ENCODE measurements at regions not wholly inside any gene's neighbourhood (a gene's known extent, or its start where the extent isn't known, plus 50 kb on each side); places are given as distances from the start of the nearest gene placed in this dataset.
A peak's percentile ranks its signal among the peaks of the same experiment; 100 is the strongest.

DNA sequence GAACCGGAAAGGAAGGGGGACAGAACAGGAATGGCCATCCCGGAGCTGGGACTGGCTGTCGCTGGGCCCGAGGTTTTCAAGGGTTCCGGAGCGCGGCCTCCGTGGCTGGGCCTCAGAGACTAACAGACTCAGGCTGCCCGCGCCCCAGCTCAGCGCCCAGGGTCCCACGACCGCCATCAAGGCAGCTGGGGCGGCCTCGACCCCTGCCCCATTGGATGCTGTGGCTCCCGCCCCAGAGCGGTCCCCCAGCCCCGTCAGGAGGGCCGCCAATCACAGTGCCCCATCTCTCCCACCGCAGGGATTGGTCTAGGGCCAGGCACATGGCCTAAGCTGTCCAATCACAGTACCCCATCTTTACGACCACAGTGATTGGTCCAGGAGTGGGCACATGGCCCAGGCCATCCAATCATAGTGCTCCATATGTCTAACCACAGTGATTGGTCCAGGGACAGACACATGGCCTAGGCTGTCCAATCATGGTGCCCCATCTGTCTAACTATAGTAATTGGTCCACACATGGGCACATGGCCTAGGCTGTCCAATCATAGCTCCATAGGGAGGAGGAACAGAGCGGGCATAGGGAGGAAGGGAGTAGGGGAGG lies 105.3 kb upstream of the NKX1-1 start:
- ATAC-seq (ENCODE audit: insufficient read depth, low FRiP score) (no peak), DNase-seq (peak in 2 of 3 donors; percentile 66 to 67)
- Histone ChIP-seq H3K27me3 (ENCODE audit: control insufficient read depth in 3 of 3, insufficient read depth in 3 of 3, low read length in 2 of 3) (peaks cover 7 to 38% (median 22%) of the 10 kb centered on the region in 3 donors), H3K4me1 (ENCODE audit: control insufficient read depth in 5 of 5, insufficient read depth in 5 of 5, low read length in 5 of 5) (no peaks in the 10 kb centered on the region), H3K36me3 (ENCODE audit: control insufficient read depth in 4 of 4, insufficient read depth in 4 of 4, low read length in 4 of 4) (no peaks in the 10 kb centered on the region), H3K9ac (ENCODE audit: insufficient read depth in 1 of 2, low read length in 2 of 2) (no peak overlapping the region), H3K27ac (ENCODE audit: low read depth in 1 of 2, low read length in 1 of 2) (no peak overlapping the region), H3K4me3 (no peak overlapping the region), H3K9me3 (ENCODE audit: control insufficient read depth in 4 of 4, insufficient read depth in 3 of 4, low read length in 3 of 4) (peaks cover 0 to 13% (median 0%) of the 10 kb centered on the region in 4 donors)
- WGBS, 2 donors: 93 to 98% methylated on average over 22 of the region's 22 CpGs
- TF ChIP-seq, protein P1, sequence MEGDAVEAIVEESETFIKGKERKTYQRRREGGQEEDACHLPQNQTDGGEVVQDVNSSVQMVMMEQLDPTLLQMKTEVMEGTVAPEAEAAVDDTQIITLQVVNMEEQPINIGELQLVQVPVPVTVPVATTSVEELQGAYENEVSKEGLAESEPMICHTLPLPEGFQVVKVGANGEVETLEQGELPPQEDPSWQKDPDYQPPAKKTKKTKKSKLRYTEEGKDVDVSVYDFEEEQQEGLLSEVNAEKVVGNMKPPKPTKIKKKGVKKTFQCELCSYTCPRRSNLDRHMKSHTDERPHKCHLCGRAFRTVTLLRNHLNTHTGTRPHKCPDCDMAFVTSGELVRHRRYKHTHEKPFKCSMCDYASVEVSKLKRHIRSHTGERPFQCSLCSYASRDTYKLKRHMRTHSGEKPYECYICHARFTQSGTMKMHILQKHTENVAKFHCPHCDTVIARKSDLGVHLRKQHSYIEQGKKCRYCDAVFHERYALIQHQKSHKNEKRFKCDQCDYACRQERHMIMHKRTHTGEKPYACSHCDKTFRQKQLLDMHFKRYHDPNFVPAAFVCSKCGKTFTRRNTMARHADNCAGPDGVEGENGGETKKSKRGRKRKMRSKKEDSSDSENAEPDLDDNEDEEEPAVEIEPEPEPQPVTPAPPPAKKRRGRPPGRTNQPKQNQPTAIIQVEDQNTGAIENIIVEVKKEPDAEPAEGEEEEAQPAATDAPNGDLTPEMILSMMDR (IDR thresholded peaks at IDR 0.05; ENCODE audit: control extremely low read depth, extremely low read depth): no peak

DNA sequence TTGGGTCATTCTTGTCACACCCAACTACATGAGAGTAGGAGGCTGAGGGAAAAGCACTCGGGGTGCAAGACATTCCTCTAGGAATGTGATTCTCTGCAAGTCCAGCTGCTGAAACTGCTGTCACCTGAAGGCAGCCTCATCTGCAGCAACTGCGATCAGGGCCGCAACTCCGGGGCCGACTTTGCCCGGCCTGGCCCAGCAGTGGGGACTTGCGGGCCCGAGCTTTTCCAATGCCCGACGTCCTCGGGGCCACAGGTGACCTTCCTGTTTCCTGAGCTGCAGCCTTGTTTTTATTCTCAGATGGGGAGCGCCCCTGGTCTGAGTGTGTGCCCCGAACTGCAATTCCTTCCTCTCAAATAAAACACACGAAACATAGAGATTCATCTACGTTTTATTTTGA lies 104.7 kb upstream of the NKX1-1 start:
- Histone ChIP-seq H3K36me3 (ENCODE audit: control insufficient read depth in 4 of 4, insufficient read depth in 4 of 4, low read length in 4 of 4) (no peaks in the 10 kb centered on the region), H3K4me3 (no peak overlapping the region), H3K4me1 (ENCODE audit: control insufficient read depth in 5 of 5, insufficient read depth in 5 of 5, low read length in 5 of 5) (no peaks in the 10 kb centered on the region), H3K9ac (ENCODE audit: insufficient read depth in 1 of 2, low read length in 2 of 2) (no peak overlapping the region), H3K9me3 (ENCODE audit: control insufficient read depth in 4 of 4, insufficient read depth in 3 of 4, low read length in 3 of 4) (peaks cover 0 to 13% (median 0%) of the 10 kb centered on the region in 4 donors), H3K27ac (ENCODE audit: low read depth in 1 of 2, low read length in 1 of 2) (no peak overlapping the region), H3K27me3 (ENCODE audit: control insufficient read depth in 3 of 3, insufficient read depth in 3 of 3, low read length in 2 of 3) (peaks cover 7 to 40% (median 22%) of the 10 kb centered on the region in 3 donors)
- 91 to 92% methylated on average over 15 of the region's 15 CpGs for WGBS, 2 donors
- TF ChIP-seq, protein P1 (IDR thresholded peaks at IDR 0.05; ENCODE audit: control extremely low read depth, extremely low read depth): no peak
- no peak for ATAC-seq (ENCODE audit: insufficient read depth, low FRiP score)
- no peak for DNase-seq

DNA sequence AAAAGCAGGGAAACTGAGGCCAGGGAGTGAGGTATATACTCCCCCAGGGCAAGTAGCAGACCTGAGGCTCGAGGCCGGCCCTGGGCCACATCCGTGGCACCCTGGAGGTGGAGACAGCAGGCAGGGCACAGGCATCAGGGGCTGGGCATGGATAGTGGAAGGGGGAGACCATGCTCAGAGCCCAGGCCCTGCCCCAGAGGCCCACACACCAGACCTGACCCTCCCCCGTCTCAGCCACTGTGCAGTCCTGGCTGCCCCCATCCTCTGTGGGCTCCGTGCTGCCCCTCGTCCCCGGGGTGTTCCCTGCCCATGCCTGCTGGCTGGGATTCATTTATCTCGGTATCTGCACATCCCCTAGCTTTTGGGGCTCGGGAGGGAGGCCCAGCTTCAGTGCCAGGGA lies 103.1 kb upstream of the NKX1-1 start:
- WGBS, 2 donors: 74 to 82% methylated on average over 9 of the region's 9 CpGs
- no peaks in the 10 kb centered on the region for H3K36me3 ChIP-seq (ENCODE audit: control insufficient read depth in 4 of 4, insufficient read depth in 4 of 4, low read length in 4 of 4)
- ATAC-seq (ENCODE audit: insufficient read depth, low FRiP score): no peak
- peaks cover 7 to 40% (median 20%) of the 10 kb centered on the region in 3 donors for H3K27me3 ChIP-seq (ENCODE audit: control insufficient read depth in 3 of 3, insufficient read depth in 3 of 3, low read length in 2 of 3)
- no peak for DNase-seq
- TF ChIP-seq, protein P1 (IDR thresholded peaks at IDR 0.05; ENCODE audit: control extremely low read depth, extremely low read depth): no peak
- H3K27ac ChIP-seq (ENCODE audit: low read depth in 1 of 2, low read length in 1 of 2): no peak overlapping the region
- no peaks in the 10 kb centered on the region for H3K4me1 ChIP-seq (ENCODE audit: control insufficient read depth in 5 of 5, insufficient read depth in 5 of 5, low read length in 5 of 5)
- no peak overlapping the region for H3K4me3 ChIP-seq
- H3K9ac ChIP-seq (ENCODE audit: insufficient read depth in 1 of 2, low read length in 2 of 2): no peak overlapping the region
- H3K9me3 ChIP-seq (ENCODE audit: control insufficient read depth in 4 of 4, insufficient read depth in 3 of 4, low read length in 3 of 4): peaks cover 0 to 11% (median 0%) of the 10 kb centered on the region in 4 donors
